ENCODE measurements at regions not wholly inside any gene's neighbourhood (a gene's known extent, or its start where the extent isn't known, plus 50 kb on each side); places are given as distances from the start of the nearest gene placed in this dataset.

- no peak for TF ChIP-seq EP300 (IDR thresholded peaks at IDR 0.05; ENCODE audit: low read depth)
- no peak for TF ChIP-seq POLR2A (IDR thresholded peaks at IDR 0.05)
- TF ChIP-seq CTCF (IDR thresholded peaks at IDR 0.05): no peak
- no peaks in the 10 kb centered on the region for H3K27me3 ChIP-seq
- no peak overlapping the region for H3K27ac ChIP-seq
- H3K36me3 ChIP-seq: no peaks in the 10 kb centered on the region
- H3K4me3 ChIP-seq: no peak overlapping the region
- no peaks in the 10 kb centered on the region for H3K4me1 ChIP-seq
- H3K9me3 ChIP-seq: no peaks in the 10 kb centered on the region
- intact Hi-C loops (cut with DNase I; ENCODE audit: low total_unique reads) (no loop called here), in situ Hi-C loops (cut with MboI; ENCODE audit: low pct_ligation_motif_present in 1 of 4, low pct_unique_long_range_greater_than_20kb in 1 of 4, low sequenced_read_pairs in 3 of 4) (no loop called here)
- 61 to 83% methylated on average over 2 of the region's 2 CpGs for WGBS, 2 donors (ENCODE audit: low coverage in 1 of 2)
- DNase-seq: no peak
Observed at GRCh38 chr4:10212400-10212799, 95.8 kb upstream of the WDR1 start.

DNA sequence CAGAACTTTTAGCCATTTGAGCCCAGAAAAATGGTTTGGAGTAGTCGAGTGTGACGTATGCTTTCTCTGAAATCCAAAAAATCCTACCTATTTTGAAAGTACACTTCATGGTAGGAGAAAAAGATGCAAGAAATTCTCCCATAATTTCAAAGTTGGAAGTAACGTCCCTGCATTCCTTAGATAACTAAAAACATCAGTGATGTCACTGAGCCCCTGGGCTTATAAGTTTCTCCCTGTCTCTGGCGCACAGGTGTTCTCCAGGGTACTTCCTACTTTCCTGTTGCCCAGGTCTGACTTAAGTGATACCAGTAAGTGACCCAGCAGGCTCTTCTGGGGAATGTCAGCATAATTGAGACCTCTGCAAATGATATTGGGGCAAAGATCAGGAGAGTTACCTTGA lies 90.5 kb upstream of the WDR1 start:
- no peak for DNase-seq
- TF ChIP-seq CTCF (IDR thresholded peaks at IDR 0.05): no peak
- Histone ChIP-seq H3K27me3 (no peaks in the 10 kb centered on the region), H3K9me3 (no peaks in the 10 kb centered on the region), H3K4me1 (no peaks in the 10 kb centered on the region), H3K36me3 (no peaks in the 10 kb centered on the region), H3K27ac (no peak overlapping the region), H3K4me3 (no peak overlapping the region)
- in situ Hi-C loops (cut with MboI; ENCODE audit: low pct_ligation_motif_present in 1 of 4, low pct_unique_long_range_greater_than_20kb in 1 of 4, low sequenced_read_pairs in 3 of 4): no loop called here
- intact Hi-C loops (cut with DNase I; ENCODE audit: low total_unique reads): no loop called here
- WGBS, 2 donors (ENCODE audit: low coverage in 1 of 2): 60 to 62% methylated on average over 4 of the region's 4 CpGs

DNA sequence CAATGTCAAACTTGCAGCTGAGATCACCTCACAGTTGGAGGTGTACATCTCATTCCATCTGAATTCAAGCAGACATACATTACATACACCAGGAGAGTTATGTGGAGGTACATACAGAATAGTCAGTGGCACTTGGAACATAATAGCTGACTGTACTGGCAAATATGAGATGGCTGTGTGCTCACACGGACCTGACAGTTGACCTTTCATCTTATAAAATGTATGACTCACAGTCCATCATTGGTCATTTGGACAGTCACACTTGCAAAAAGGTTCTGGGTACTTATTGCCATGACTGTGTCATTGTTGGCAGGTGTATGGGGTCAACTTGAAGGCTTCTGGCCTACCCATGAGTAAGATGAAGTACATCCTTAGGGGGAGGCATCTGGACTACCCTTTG lies 88.6 kb upstream of the WDR1 start:
- 31 to 60% methylated on average over 1 of the region's 1 CpG for WGBS, 2 donors (ENCODE audit: low coverage in 1 of 2)
- no peaks in the 10 kb centered on the region for H3K9me3 ChIP-seq
- no peak for DNase-seq
- H3K4me1 ChIP-seq: no peaks in the 10 kb centered on the region
- H3K36me3 ChIP-seq: no peaks in the 10 kb centered on the region
- in situ Hi-C loops (cut with MboI; ENCODE audit: low pct_ligation_motif_present in 1 of 4, low pct_unique_long_range_greater_than_20kb in 1 of 4, low sequenced_read_pairs in 3 of 4) (no loop called here), intact Hi-C loops (cut with DNase I; ENCODE audit: low total_unique reads) (no loop called here)
- no peak overlapping the region for H3K4me3 ChIP-seq
- TF ChIP-seq POLR2AphosphoS5 (IDR thresholded peaks at IDR 0.05): no peak
- TF ChIP-seq CTCF (IDR thresholded peaks at IDR 0.05): no peak
- no peak for TF ChIP-seq EP300 (IDR thresholded peaks at IDR 0.05; ENCODE audit: low read depth)
- no peak for TF ChIP-seq POLR2A (IDR thresholded peaks at IDR 0.05)
- H3K27ac ChIP-seq: no peak overlapping the region
- H3K27me3 ChIP-seq: no peaks in the 10 kb centered on the region

DNA sequence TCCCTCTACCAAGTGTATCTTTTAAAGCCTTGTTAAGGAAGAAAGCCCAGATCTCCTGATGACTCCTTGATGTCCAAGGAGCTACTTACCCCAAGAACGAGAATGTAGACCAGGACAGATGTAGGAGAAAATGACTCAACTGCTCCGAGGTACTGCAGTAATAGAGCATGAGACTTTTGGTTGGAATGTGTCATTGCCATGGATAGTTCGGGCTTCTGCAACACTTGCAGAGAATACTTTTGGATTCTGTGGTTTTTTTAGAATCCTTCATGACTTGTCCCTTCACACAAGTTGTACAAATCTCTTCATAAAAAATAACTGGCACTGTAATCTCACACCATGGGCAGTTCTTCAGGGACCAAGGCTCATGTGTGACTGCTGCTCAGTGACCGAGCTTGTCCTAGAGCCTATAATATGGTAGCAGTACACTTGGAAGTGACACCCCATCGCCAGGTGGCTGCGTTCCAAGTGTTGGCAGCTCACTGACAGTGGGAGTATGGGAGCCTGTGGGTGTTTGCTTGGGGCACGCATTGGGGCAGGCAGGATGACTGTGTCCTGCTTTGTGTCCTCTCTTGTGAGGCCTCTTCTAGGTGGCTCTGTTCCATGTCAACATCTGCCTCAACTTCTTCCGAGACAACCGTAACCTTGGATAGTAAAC lies 87.9 kb upstream of the WDR1 start:
- WGBS, 2 donors (ENCODE audit: low coverage in 1 of 2): 80 to 87% methylated on average over 7 to 9 of the region's 9 CpGs
- in situ Hi-C loops (cut with MboI; ENCODE audit: low pct_ligation_motif_present in 1 of 4, low pct_unique_long_range_greater_than_20kb in 1 of 4, low sequenced_read_pairs in 3 of 4): no loop called here

More for the DNA sequence above, 87.9 kb upstream of the WDR1 start:
- Histone ChIP-seq H3K36me3 (no peaks in the 10 kb centered on the region), H3K27ac (no peak overlapping the region), H3K4me1 (no peaks in the 10 kb centered on the region), H3K9me3 (no peaks in the 10 kb centered on the region), H3K27me3 (no peaks in the 10 kb centered on the region), H3K4me3 (no peak overlapping the region)
- intact Hi-C loops (cut with DNase I; ENCODE audit: low total_unique reads): no loop called here
- TF ChIP-seq POLR2A (IDR thresholded peaks at IDR 0.05) (no peak), EP300 (IDR thresholded peaks at IDR 0.05; ENCODE audit: low read depth) (no peak), CTCF (IDR thresholded peaks at IDR 0.05) (no peak), POLR2AphosphoS5 (IDR thresholded peaks at IDR 0.05) (no peak)
- no peak for DNase-seq

Data from transverse colon (tissue), 4 donors.